GM21447 (cell line): ENCODE measurements at regions not wholly inside any gene's neighbourhood (a gene's known extent, or its start where the extent isn't known, plus 50 kb on each side); places are given as distances from the start of the nearest gene placed in this dataset.

Source experiments
- ATAC-seq: cut with Tn5 transposase; IDR thresholded peaks from one replicate; pipeline ENCODE4 v1.9.1; 2021; ENCODE audit not compliant: unreplicated experiment

DNA sequence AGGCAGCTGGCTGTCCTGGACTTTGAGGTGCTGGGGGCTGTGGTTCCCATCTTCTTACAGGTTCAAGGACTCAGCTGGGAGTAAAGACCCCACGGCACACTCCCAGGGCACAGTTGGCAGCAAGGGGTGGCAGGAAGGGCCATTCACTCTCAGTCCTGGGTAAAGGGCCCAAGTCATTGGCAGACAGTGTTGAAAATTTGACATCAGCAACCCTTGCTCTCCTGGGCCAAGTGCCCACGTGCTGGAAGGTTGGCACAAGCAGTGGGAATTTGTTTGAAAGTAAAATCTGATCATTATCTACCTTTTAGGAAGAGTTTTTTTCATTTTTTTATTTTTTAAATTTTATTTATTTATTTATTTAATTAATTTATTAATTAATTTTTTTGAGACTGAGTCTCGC is 241.6 kb upstream of the MKI67 start:
- ATAC-seq, result no peak

GRCh38 chr10:128369101-128369650 is 243.0 kb upstream of the MKI67 start:
- ATAC-seq, result no peak

DNA sequence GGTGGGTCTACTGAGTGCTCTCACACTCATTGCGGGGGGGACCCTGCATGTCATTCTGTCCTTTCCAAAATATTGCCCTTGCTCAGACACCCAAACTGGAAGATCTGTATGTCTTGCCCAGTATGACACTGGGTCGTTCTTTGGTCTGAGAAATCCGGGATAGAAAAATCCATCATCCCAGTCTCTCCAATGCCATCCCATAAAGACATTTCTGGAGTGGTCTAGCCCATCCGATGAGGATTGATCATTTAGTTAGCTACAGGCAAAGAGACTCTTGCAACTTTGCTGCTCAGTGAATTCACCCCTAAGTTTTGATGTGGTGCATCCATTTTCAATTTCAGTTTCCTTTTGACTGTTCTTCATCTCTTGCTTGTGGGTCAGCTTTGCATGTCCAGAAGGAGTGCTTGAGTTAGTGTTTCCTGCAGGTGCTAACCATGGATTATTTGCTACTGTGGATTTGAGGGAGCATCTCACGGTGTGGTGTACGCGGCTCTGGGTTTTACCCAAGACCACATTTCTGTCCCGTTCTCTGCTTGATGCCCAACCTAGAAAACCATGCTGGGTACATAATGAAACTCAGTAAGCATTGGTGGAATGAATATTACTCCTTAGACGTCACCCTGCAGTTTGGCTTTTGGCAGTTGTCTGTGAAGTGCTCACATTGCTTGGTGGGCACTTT is 247.0 kb upstream of the MKI67 start:
- peak; percentile 91 for ATAC-seq

- ATAC-seq, result no peak
Observed at GRCh38 chr10:128373831-128374230, 247.6 kb upstream of the MKI67 start.

- ATAC-seq, result no peak
Observed at GRCh38 chr10:128375171-128375570, 248.9 kb upstream of the MKI67 start.

- ATAC-seq, result no peak
Observed at GRCh38 chr10:128377364-128377987, 251.3 kb upstream of the MKI67 start.

DNA sequence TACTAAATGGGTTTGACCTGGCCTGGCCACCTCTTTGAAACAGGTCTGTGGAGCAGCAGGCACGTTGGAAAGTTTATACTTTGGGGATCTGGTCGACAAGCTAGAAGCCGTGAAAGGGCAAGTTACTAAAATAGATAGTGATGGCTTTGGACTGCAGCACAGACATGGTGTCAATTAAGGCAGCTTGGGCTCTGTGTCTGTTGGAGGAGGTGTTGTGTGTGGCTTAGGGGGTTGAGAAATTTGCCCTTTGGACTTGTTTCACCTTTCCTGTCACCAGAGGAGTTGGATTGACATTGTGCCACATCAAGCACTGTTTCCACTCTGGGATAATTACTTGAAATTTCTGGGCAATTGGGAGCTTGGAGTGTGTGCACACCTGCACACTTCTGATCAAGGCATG is 251.8 kb upstream of the MKI67 start:
- ATAC-seq, result no peak

- ATAC-seq, result no peak
Observed at GRCh38 chr10:128380946-128381345, 254.7 kb upstream of the MKI67 start.

- ATAC-seq, result no peak
Observed at GRCh38 chr10:128382225-128382624, 256.0 kb upstream of the MKI67 start.

GRCh38 chr10:128384831-128385230 is 258.6 kb upstream of the MKI67 start:
- ATAC-seq, result no peak

DNA sequence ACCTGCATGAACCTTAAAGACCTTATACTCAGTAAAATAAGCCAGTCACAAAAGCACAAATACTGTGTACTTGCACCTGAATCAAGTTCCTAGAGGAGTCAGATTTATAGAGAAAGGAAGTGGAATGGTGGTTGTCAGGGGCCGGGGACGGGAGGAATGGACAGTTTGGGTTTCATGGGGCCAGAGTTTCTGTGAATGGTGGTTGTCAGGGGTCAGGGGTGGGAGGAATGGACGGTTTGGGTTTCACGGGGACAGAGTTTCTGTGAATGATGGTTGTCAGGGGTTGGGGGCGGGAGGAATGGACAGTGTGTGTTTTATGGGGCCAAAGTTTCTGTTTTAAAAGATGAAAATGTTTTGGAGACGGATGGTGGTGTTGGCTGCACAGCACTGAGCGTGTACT is 260.0 kb upstream of the MKI67 start:
- no peak for ATAC-seq

DNA sequence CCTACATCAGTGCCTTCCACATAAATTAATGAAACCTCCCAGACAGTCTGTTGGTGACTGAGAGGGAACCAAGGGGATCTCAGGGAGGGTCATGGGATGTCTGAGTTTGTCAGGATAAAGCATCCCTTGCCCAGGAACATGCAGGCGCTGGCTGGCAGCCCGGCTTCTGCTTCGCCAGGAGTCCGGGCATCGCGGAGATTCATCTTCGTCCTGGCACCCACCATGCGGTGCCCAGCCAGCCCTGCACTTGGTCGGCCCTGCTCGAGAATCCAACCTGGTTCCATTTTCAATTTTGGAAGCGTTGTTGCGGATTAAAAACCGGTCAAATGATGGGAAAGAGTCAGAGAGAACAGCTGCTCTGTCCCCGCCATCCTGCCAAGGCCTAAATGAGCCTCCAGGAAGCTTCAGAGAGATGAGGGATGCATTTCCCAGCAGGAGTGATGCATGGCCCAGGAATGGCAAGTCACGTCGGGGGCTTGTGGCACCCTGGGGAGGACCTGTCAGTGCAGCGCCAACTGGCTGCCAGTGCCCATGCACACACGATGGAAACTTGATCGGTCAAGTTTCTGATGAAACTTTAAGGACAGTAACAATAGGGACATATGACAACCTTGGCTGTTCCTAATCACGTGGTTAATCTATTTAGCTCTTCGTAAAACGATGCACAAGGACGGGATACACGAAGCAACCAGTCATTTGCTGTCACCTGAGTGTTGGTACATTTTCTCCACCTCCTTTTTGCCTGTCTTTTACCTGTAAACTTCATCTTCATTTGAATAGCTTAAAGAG is 260.8 kb upstream of the MKI67 start:
- no peak for ATAC-seq

DNA sequence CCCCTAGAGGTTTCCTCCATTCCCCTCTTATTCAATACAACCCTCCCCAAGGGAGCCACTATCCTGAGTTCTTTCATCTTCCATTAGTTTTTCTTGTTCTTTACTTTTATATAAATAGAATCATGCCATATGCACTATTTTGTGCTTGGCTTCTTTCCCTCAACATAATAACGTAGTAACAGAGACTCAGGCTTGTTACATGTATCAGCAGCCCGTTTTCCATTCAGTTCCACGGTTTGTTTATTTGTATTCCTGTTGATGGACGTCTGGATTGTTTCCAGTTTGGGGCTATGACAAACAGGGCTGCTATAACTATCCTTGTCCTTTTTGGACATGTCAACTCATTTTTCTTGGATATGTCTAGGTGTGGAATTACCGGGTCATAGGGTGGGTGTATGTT is 264.4 kb upstream of the MKI67 start:
- ATAC-seq, result no peak

- no peak for ATAC-seq
Observed at GRCh38 chr10:128393546-128393945, 267.3 kb upstream of the MKI67 start.

DNA sequence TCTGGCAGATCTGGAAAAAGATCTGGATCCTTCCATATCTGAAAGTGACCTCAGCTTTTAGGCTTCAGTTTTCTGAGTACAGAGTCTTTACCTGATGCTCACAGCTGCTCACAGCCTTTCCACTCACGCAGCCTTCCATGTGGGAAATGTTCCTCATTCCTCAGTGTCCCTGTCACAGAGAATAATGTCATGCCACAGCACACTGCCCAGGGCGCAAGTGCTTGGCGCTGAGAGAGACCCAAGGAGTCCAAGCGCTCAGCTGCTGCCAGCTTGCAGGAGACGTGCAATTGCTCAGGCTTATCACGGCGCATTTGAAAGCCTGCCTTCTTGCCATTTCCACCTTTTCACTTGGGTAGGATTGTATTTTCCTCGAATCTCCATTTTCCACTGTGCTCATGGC is 271.9 kb upstream of the MKI67 start:
- ATAC-seq, result no peak

- no peak for ATAC-seq
Observed at GRCh38 chr10:128398999-128399398, 272.8 kb upstream of the MKI67 start.

DNA sequence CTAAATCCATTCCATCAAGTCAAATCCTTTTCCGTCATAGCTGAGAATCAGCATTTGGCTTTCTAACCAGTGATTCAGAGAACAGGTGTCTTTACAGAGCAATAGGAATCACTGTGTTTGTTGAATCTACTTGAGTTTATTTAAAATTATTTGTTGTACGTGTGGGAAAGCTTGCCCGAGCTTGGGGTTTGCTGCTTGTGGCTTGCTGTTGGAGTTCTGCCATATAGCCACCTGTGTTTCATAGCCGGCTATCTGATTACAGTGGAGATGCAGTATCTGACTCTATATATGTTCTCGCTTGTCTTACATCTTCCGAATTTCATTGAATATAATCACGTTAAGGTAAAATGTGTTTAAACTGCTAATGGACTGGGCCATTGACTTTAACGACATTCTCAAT is 274.3 kb upstream of the MKI67 start:
- ATAC-seq, result no peak

GRCh38 chr10:128405450-128405849 is 279.2 kb upstream of the MKI67 start:
- no peak for ATAC-seq

DNA sequence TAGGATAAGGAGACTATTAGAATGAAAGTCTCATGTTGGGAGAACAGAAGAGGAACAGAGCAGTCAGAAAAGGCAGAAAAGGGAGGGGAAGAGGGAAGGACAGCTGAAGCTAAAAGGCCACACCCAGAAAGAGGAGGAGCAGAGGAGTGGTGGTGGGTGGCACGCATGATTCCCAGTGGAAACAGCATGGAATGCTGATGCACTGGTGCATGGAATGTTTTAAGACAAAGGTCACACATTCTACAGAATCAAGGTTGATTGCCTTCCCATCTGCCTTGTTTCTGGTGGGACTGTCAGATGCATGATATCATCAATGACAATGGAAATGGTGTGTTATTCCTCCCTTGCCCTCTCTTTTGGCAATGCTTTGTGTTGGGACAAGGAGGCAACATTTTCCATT is 285.4 kb upstream of the MKI67 start:
- no peak for ATAC-seq

- ATAC-seq, result no peak
Observed at GRCh38 chr10:128414568-128414967, 288.3 kb upstream of the MKI67 start.

- no peak for ATAC-seq
Observed at GRCh38 chr10:128416231-128416630, 290.0 kb upstream of the MKI67 start.

DNA sequence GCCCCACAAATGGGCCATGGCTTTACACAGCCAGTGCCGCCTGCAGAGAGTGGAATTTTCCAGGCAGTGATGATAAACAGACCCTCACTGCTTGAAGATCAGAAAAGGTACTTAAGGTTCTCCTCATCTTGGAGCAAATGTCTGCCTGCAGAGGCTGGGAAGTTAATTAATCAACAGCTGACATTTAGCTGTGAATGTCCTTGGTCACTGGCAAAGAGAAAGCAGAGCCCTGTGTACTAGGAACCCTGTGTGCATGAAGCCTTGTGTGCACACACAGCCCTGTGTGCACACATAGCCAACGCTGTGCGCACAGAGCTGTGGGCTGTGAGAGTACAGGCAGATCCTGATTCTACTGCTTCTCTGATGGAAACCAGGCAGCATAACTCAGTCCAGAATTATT is 291.6 kb upstream of the MKI67 start:
- ATAC-seq, result no peak
